VCaP (cell line): ENCODE measurements at regions not wholly inside any gene's neighbourhood (a gene's known extent, or its start where the extent isn't known, plus 50 kb on each side); places are given as distances from the start of the nearest gene placed in this dataset.
A peak's percentile ranks its signal among the peaks of the same experiment; 100 is the strongest.

Experiments used
- H3K27ac ChIP-seq: fragments of 450-650 bp; 2 replicates; pipeline ENCODE4 v1.5.1; 2017
- CTCF ChIP-seq: fragments of 450-650 bp; conservative IDR thresholded peaks from 2 replicates; pipeline ENCODE4 v1.5.1; 2017; ENCODE audit warnings: mild to moderate bottlenecking, moderate library complexity

DNA sequence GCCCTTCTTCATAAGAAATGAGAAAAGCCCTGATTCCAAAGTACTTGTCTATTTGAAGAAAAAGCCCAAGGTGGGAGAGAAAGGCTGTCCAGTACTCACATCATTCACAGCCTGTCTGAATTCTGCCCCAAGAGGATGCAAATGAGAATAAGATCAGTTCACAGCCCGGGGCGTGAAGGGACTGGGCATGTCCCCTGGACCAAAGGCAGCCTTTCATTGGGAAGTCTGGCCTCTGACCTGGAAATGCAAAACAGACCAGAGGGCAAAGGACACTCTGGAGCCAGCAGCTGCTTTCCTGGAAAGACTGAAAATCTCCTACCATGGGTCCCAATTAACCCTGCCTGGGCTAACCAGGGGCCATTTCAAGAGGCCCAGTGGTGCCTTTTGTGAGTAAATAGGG is 191.2 kb upstream of the PELI2 start:
- no peak for TF ChIP-seq CTCF
- H3K27ac ChIP-seq = no peak overlapping the region

DNA sequence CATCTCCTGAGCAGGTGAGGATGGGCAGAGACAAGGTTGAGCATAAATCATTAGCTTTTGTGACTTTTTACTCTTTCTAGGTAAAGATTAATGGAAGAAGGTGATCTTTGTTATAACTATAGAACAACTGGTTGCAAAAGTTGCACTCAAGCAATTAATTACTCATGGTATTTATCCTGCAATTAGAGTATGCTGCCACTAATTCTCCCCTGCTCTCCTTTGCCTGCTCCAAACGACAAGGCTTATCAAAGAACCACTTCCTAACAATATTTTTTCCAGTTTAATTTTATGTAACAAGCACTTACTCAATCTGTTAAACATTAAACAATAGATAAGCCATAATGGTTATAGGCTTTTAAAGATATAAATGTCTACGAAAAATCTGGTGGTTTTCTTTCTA is 189.9 kb upstream of the PELI2 start:
- TF ChIP-seq CTCF = no peak
- H3K27ac ChIP-seq = no peak overlapping the region

DNA sequence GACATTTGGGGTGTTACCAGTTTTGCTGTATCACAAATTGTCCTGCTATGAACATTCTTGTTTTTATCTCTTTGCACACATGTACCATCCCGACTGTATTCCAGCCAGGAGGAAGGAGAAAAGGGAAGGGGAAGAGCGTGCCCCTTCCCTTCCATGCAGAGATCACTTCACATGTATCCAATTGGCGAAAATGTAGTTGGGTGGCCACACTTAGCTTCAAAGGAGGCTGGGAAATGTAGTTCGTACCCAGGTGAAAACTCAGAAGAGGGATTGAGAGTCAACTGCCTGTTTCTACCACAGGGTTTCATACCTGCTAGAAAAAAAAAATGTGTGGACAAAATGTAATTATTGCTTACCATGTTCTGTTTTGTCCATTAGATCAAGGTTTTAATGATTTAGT is 189.1 kb upstream of the PELI2 start:
- no peak overlapping the region for H3K27ac ChIP-seq
- no peak for TF ChIP-seq CTCF

GRCh38 chr14:55930016-55930784 is 188.0 kb upstream of the PELI2 start:
- no peak for TF ChIP-seq CTCF
- H3K27ac ChIP-seq = no peak overlapping the region

- H3K27ac ChIP-seq = no peak overlapping the region
- TF ChIP-seq CTCF = no peak
These were observed 181.5 kb upstream of the PELI2 start for GRCh38 chr14:55936691-55937090.

DNA sequence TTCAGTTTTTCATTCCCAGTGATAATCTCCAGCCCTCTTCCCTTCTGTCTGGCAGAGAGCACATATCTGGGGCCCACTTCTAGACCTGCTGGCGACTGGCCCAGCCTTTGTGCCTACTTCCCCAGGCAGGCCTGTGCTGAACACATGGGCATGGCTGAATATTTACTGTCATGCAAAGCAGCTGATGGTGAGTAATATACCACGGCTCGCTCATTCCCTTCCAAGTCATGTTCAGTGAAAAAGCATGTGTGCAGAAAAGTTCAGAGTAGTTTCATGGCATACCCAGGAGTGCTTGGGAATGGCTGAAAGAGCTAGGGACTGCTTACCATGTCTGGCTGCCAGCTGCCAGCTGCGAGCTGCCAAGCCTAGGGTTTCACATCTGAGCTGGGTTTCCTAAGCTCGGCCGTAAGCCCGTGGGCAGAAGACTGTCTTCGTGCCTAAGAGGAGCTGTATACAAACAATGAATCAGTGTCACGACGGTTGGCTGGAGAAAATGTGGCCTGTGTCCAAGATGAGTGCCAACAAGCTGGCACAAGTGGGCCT is 179.9 kb upstream of the PELI2 start:
- TF ChIP-seq CTCF = no peak
- peak overlapping the region; percentile 4; the same call in 1 of the 2 replicates for H3K27ac ChIP-seq

DNA sequence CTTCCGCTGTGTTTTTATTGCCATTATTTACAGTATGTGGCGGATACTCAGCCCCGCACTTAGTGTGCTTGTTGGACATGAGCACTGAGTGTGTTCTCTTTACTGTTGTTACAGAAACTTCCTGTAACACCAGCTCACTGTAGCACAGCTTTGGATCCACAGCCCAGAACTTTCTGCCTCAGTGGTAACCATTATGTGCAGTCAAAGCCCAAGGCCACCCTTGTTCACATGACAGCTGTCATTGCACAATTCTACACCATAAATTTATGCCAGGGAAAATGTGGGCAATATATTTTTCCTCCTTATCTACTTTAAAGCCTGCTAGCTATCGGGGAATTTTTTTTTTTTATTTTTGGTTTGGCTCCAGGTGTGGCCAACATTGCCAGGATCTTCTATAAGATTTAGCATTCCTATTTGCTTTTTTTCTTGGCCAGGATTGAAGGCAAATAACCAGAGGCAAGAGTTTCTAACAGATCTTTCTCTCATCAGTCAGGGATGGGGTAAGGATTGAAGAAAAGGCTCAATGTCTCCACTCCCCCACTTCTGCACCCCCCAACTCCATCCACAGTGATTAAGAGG is 176.0 kb upstream of the PELI2 start:
- H3K27ac ChIP-seq = peak overlapping the region; percentile 96
- TF ChIP-seq CTCF = no peak
